HG02642 (cell line): ENCODE measurements at regions not wholly inside any gene's neighbourhood (a gene's known extent, or its start where the extent isn't known, plus 50 kb on each side); places are given as distances from the start of the nearest gene placed in this dataset.
"Not testable (repeated sequence)": the region's sequence is repeated elsewhere in the genome, so short reads cannot be mapped to it uniquely, and the experiment has no call there.

Source experiments
- ATAC-seq: cut with Tn5 transposase; IDR thresholded peaks from one replicate; pipeline ENCODE4 v1.9.1; 2021; ENCODE audit warnings: mild to moderate bottlenecking; ENCODE audit not compliant: unreplicated experiment, poor library complexity

DNA sequence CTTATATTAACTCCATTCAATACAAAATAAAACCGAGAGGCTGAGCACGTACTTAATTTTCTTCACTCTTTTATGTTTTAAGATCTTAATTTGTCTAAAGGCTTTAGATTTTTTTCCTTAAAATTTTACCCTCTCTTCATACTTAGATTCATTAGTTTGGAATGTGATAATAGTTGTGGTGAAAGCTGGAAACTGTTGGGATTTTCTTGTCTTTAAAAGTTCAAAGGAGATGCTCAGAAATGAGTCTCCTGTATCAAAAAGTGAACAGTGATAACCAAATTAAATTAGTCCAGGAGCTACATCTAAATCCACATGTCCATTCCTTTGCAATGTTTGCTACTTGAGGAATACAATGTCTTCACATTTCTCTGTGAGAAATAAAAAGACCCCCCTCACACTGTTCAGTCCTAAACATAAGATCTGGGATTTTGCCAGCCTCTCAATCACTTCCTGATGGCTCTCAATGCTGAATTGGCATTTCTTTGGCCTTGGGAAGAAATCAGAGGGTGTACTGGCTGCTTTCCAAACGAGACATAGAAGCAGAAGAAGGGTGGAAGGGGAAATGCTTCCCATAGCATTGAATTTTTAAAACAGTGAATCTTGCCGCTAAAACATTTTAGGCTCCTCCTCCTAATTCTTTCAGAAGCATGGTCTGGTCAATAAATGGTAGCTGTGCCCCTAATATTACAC is 245.0 kb downstream of the SHOX2 start:
- no peak for ATAC-seq

DNA sequence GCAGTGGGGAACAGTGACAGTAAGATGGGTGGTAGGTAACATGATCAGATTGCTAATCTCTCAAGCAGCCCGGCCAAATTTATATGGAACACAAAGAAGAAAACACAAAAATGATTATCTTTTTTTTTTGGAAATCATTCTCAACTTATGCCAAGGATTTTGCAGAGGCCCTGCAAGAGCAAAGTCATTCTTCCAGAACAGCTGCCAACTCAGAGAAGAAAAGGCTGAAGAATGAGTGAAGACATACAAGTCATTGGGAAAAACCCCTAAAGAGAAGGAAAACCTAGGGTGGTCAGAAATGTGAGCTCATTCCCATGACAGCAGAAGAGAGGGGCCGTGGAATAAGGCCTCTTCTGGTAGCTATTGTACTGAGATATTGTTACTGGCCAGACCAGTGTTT is 246.7 kb downstream of the SHOX2 start:
- no peak for ATAC-seq

DNA sequence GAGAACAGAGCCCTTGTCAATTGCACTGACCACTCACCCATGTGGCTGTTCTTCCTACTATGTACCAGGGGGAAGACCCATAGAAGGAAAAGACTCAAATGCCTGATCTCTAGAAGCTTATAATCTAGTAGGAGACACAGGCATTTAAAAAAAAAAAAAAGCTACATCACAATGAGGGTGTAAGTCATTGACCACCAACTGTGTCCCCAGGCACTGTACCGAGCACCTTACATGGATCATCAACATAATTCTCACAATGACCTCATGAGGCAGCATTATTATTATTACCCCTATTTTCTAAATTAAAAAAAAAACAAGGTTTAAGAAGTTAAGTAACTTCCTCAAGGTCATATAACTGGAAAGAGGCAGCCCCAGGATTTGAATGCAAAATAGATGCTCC is 247.4 kb downstream of the SHOX2 start:
- ATAC-seq = no peak

DNA sequence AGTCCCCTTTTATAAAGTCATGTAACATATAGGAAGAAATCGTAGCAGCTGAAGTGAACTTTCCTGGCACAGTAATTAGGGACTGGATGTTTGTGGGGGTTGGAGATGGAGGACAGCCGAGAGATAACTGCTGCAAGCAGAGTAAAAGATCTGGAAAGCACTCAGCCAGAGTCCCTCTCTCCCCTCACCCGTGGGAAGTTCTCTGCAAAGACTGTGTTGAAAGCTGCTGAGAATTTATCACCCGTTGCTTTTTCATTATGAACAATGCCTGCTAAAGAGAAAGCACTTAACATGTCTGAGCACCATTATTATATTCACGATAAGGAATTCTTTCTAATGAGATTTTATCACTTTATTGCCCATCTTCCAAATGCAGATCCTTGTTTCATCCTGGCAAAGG is 248.8 kb downstream of the SHOX2 start:
- no peak for ATAC-seq

DNA sequence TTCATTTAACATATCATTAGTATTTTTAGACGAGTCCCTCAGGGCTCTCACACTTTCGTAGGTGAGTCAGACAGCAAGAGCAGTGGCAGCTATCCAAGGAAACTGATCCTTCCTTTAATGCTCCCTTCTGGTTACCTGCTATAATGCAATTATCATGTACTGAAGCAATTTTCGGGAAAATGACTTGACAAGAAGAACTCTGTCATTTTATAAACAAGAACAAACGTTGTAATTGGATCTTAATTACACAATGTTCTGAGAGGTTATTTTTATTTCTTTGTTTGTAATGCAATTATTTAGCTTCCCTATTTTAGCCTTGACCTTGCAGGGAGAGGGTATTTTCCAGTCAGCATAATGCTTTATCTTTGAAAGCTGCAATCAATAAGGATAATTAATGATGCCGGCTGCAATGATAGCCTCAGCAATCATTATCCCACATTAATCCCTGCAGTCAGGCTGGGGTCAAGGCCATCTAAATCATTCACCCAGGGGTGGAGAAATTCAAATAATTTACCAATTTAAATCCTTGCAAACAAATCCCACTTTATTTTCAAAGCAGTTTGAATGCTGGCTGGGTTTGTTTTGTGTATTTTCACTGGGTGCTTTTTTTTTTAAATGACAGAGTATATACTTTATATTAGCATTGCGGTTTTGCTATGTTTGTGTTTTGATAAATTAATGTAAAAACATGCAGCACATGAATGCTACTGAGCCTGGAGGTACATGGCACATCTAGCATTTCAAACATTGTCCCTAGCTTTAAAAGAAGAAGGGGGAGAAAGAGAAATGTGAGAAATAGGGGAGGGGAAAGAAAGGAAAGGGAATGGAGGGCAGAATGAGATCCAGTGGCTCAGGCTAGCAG is 249.9 kb downstream of the SHOX2 start:
- no peak for ATAC-seq

DNA sequence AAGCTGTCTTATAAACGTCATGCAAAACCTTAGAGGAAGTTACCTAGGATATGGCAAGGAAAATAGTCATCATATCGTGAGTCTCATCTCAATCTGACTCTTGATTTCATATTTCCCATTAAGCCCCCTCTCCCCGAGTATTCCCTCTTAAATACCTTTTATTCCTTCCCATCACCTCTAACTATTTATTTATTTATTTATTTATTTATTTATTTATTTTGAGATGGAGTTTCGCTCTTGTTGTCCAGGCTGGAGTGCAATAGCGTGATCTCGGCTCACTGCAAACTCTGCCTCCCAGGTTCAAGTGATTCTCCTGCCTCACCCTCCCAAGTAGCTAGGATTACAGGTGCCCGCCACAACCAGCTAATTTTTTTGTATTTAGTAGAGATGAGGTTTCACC is 260.4 kb downstream of the SHOX2 start:
- ATAC-seq = not testable (repeated sequence)

DNA sequence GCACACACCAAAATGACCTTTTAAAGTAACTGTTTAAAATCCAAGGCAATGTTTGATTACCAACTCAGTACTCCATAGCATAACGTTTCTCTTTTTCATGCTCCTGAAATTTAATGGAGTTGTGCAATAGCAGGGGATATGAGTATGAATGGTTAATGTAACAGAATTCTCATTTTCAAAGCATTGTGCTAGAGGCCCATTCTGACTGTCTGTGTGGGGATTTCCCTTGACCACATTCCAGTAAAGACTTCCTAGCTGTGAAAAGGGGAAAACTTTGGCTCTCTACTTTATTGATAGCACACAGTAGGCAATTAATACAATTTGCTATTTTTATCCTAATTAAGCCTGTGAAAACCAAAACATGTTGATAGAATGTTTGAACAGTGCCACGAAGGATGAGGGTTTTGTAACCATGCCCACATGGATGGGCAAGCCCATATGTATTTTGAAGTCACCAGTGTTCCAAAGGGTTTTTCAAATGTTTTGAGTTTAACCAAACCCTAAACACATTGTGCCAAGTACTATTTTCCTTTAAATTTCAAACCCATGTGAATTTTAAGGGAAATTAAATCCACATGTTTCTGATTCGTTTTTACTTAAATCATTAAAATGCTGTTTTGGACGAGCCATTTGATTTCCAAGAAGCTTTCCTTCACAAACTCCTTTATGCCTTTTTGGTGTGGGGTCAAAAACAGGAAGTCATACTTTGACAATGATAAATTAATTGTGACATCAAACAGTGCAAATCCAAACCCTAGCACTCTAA is 261.2 kb downstream of the SHOX2 start:
- no peak for ATAC-seq

DNA sequence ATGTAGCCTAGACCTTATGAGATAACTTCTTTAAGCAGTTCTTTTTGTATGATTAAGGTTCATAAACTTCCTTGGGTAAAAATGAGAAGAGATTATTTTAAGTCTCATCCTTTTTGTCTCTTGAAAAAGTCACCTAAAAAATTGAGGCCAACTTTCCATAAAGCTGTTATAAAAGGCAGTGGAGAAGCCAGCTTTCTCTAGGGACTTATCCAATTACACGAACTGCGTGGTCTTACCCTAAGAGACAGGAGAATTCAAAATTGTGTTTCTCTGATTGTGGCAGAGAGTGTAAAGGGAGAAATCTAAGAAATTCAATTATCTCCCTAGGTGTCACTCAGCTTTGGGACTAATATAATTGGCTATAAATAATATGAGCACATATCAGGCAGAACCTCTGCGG is 262.0 kb downstream of the SHOX2 start:
- ATAC-seq = no peak

DNA sequence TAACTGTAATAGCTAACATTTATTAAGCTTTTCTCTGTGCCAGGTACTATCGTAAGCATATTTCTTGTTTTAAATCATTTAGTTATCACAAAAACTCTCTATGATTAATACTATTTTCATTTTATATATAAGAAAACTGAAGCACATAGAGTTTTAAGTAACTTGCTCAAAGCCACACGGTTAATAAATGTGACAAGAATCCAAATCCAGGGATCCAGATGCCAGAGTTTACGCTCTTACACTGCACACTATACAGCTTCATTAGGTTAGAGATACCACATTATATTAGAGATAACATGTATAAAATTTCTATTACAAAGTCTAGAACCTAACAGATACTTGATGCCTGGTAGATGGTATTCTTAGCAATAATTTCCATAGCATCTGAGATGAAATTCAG is 265.2 kb downstream of the SHOX2 start:
- no peak for ATAC-seq

DNA sequence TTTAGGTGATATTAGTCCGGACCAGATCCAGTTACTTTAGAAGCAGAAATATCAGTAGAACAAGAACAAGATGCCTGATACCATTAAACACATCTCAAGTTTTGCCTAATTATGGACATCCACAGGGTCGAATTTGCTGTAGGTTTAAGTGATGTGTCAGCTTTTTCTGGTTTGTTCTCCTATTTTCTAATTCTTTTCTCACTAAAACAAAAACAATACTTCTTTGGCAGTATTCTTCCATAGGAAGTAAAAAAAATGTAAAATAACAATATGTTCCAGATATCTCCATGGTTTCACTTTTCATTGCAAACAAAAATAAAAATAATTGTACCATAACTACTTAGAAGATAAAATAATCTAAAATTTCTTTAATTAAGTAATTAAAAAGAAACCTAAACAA is 265.7 kb downstream of the SHOX2 start:
- ATAC-seq = no peak

DNA sequence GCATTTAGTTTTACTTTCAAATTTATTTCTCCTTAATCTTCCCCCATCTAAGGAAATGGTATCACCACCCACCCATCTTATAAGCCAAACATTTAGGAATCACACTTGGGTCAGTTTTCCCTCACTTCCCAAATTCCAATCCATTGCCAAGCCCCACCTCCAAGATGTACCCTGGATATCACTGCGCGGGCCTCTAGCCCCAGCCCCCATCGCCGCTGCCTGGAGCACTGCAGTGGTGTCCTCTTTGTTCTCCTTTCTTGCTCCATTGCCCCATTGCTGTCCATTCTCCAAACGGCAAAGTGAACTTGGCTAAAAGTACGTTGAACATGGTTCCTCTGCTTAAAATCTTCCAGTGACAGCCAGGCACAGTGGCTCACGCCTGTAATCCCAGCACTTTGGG is 267.8 kb downstream of the SHOX2 start:
- ATAC-seq = no peak

DNA sequence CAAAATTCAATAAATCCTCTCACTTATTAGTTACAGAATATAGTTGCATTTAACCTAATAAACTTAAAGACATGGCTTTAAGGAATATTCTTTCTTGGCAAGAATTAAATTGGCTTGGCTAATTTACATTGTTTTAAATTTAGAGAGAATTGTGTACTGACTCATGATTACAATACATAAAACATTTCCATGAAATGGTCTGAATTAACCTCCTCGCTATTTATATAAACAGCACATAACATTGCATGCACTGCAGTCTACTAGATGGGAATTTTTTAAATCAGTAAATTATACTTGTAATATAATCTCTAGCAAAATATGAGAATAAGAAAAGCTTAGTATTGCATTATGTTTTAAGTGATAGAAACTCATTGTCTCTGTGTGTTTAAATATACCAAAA is 268.9 kb downstream of the SHOX2 start:
- ATAC-seq = no peak

DNA sequence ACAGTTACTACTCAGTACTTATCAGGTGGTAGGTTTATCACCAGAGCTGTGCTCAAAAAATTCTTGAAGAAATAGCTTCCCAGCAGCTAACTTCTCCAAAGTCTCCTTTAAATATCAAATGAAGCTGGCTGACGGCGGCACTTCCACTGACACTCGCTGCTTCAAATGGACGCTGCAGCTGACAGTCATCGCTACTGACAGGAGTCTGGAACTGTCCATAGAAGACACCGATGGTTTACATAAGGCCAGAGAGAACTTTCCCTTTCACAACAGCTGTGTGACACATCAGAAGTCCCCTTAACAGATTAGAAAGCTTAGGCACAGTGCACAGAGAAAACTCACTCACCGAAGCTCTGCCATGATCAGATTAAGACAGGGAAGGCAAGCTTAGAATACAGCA is 270.2 kb downstream of the SHOX2 start:
- ATAC-seq = no peak

DNA sequence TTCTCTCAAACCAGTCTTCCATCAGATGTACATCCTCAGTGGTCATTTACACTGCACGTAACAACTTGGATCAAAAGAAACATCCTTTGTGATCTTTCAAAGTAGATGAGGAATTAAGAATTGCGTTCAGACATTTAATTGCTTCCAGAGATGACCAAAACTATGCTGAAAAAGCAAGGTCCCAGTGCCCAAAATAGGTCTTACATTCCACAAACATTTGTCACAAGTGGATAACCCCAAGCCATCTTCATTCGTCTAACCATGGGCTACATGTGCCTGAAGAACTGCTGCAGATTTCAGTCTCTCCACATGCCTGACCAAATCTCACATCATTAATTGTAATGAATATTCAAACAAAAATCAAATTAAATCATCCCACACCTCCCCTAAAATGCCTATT is 273.6 kb downstream of the SHOX2 start:
- no peak for ATAC-seq

DNA sequence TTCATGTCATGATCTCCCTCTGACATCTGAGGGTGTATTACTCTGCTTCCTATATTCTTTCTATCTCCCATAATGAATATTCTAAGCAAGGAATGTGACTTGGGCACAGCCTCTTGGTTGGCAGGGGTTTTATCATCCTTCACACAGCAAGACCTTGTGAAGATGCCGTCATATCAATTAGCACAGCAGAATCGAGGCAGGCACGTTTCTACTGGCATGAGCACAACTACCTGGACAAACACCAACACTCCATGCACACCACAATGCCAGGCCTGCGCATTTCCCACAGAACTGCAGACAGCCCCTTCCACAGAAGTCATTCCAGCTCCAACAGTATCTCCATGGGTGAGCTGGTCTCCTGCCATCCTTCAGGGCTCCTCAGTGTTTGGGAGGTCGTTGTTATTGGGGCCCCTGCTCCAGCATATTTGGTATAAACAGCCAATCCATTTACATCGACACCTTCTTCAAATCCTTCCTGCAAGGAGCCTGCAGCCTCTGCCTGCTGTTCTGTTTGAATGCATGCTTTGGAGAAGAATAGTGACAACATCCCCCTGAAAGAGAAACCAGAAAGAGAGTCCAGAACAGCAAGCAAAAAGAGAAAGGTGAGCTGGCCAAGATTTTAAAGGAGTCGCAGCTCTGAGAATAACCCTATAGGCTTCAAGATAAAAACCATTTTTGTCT is 275.5 kb downstream of the SHOX2 start:
- ATAC-seq = no peak

DNA sequence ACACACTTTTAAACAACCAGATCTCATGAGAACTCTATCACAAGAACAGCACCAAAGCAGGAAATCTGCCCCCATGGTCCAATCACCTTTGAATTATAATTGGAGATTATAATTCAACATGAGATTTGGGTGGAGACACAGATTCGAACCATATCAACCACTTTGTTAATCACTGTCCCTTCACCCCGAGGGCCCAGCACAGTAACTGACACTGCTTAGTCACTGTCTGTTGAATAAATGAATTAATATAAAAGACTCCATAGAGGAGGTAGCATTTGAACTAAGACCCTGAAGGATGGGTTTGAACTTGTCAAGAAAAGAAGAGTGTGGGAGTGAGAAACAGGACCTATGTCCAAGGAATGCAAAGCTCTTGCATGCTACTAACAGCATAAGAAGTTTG is 276.4 kb downstream of the SHOX2 start:
- ATAC-seq = no peak

DNA sequence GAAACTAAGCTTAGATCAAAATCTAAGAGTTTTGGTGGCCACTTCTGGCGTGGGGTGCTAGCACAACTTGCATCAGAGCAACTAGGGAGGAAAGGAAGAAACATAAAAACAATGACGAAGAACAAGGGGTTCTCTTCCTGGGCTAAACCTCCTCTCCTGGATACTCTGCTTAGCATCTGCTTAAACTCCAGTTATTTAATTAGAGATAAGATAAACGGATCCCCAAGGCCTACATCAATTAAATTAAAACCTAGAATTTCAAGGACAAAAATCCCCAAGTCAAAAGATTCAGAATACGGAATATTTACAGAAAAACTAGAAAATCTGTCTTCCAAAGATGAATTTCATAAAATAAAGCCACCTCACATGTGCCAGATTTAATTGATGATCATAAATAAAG is 281.9 kb downstream of the SHOX2 start:
- no peak for ATAC-seq

DNA sequence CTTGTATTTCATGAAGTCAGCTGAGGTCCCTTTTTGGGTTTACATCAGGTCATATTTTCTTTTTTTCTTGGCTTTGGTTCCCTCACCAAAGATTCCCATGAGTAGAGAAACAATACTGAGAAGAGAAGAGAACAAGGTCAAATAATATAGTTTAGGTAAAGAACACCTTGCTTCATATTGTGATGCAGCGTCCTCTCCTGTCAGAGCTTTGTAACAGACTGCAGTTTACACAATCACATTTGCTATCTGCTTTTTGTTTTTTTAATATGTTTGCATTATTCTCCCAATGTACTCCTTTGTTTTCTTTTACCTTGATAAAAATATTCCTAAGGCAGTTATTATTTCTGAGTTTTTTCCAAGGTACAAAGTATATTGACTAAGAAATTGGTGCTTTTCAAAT is 283.2 kb downstream of the SHOX2 start:
- no peak for ATAC-seq

DNA sequence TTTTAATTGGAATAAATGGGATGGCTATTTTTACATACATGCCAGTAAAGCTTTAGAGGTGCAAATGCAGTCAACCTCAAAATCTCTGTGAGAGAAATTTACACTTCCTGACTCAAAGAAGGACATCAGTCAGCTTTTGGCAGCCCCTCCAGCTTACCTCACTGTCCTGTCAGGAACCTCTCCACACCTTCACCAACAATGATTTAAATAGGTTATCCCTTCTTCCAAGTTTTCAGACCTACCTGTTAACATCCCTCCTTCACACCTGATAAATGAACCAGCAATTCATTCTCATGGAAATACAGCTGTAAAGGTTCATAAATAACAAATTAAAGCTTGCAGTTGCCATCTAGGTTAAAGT is 286.1 kb downstream of the SHOX2 start:
- ATAC-seq = no peak

DNA sequence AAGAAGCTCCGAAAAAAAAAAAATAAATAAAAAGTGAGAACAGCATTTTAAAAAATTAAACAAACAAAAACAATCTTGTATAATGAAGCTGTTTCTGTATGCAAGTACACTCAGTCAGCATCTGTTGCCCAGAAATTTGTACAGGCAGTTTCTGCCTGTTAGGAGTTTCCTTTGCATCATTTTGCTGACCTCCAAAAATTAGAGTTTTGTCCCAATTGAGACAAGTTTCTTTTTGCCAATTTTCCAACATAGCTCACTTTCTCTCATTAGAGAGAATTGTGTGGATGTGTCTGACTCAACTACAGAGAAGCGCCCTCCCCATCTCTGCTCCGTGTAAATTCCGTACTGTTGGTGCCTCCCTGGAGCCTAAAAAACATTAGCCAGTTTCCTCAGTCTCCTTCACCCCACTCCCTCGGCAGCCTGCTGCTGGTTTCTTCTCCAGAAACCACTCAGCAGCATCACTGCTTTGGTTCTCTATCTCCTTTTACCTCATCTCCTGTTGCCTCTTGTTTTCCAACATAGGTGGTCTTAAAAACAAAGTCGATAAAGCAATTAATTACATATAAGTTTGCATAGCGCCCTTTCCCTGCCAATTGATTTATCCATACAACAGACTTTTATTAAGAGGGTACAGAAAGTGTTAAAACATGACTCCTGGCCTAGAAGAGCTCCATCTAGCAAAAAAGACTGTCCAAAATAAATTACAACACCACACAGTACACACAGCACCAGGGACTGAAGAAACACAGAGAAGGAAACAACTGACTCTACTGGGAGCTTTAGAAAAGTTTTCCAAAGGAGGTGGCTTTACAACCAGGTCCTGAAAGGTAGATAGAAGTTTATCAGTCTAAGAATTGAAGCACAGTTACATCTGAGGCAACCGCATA is 286.7 kb downstream of the SHOX2 start:
- ATAC-seq = no peak
